B cell (primary cell): ENCODE measurements at regions not wholly inside any gene's neighbourhood (a gene's known extent, or its start where the extent isn't known, plus 50 kb on each side); places are given as distances from the start of the nearest gene placed in this dataset.

ENCODE experiments used
- EZH2 ChIP-seq: IDR thresholded peaks from 2 replicates; pipeline ENCODE4 v1.6.1; 2012; ENCODE audit warnings: borderline replicate concordance, low read depth, mild to moderate bottlenecking, moderate library complexity, low read length; ENCODE audit not compliant: insufficient read depth, poor library complexity, severe bottlenecking
- TF ChIP-seq, protein P1 (sequence below): fragments of 200-600 bp; IDR thresholded peaks from one replicate; pipeline ENCODE4 v1.8.0; 2022; ENCODE audit warnings: antibody characterized with exemption, mild to moderate bottlenecking

GRCh38 chr15:29435811-29436210, 166.2 kb upstream of the NSMCE3 start:
- TF ChIP-seq, protein P1, sequence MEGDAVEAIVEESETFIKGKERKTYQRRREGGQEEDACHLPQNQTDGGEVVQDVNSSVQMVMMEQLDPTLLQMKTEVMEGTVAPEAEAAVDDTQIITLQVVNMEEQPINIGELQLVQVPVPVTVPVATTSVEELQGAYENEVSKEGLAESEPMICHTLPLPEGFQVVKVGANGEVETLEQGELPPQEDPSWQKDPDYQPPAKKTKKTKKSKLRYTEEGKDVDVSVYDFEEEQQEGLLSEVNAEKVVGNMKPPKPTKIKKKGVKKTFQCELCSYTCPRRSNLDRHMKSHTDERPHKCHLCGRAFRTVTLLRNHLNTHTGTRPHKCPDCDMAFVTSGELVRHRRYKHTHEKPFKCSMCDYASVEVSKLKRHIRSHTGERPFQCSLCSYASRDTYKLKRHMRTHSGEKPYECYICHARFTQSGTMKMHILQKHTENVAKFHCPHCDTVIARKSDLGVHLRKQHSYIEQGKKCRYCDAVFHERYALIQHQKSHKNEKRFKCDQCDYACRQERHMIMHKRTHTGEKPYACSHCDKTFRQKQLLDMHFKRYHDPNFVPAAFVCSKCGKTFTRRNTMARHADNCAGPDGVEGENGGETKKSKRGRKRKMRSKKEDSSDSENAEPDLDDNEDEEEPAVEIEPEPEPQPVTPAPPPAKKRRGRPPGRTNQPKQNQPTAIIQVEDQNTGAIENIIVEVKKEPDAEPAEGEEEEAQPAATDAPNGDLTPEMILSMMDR = no peak
- no peak for TF ChIP-seq EZH2
